Dedifferentiated amniotic fluid mesenchymal stem cell (primary cell): ENCODE measurements at regions not wholly inside any gene's neighbourhood (a gene's known extent, or its start where the extent isn't known, plus 50 kb on each side); places are given as distances from the start of the nearest gene placed in this dataset.
"Not testable (repeated sequence)": the region's sequence is repeated elsewhere in the genome, so short reads cannot be mapped to it uniquely, and the experiment has no call there.

ENCODE experiments used
- DNase-seq: peaks from one replicate; pipeline ENCODE4 v3.0.0-alpha.2; 2016; ENCODE audit errors: extremely low spot score

DNA sequence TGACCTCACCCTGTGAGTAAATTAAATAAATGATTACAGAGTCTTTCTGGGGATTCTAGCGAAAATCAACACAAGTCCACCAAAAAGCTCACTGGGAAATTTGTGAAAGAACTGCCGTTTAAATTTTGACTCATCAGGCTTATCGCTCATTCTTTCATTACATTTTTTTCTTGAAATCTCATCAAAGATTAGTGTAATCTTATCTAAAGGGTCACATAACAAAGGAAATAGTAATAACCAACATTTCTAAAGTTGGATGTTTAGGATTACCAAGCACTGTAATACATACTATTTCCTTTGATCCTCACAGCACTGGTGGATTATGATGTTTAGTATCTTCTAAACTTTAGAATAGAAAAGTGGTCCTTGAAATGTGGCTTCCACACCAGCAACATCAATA lies 111.1 kb upstream of the CBLB start:
- no peak for DNase-seq

DNA sequence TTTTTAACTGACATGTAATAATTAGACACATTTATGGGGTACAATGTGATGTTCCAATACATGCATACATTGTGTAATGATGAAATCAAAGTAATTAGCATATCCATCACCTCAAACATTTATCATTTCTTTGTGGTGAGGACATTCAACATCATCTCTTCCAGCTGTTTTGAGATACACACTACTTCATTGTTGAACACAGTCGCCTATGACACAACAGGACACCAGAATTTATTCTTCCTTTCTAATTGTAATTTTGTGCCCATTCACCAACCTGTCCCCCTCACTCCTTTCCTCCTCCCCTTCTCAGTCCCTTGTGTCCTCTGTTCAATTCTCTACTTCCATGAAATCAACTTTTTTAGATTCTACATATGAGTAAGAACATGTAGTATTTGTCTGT lies 113.4 kb upstream of the CBLB start:
- no peak for DNase-seq

DNA sequence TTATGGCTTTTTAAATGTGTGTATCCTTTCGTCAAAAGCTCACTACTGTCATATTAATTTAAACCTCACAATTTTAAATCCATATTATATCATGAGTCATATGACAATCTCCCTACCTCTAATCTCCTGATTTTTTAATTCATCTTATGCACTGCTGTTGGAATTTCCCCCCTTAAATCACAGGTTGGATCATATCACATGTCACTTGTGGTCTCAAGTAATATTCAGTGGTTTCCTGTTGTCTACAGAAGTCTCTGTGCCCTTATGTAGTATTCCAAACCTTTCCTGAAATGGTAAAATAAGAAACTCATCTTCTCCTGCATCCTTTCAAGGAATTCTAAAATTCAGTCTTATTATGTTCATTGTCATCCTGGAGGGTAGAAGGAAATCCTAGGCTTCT lies 116.0 kb upstream of the CBLB start:
- DNase-seq = no peak

DNA sequence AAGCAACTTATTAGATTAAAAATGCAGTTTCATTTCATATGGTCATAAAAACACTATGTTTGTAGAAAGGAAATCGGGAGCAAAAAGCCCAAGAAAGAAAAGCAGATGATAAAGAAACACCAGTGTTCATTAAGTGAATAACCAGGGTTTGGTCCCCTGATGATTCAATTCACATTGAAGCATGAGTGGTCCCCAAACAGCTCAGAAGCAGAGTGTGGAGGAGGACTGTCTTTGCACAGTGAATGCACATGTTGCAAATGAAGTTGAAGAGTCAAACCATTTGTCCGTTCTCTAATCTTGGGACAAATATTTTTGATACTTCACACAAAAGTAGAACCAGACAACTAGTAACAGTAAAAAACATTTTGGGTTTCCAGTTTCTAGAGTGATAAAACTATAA lies 117.5 kb upstream of the CBLB start:
- DNase-seq = not testable (repeated sequence)

DNA sequence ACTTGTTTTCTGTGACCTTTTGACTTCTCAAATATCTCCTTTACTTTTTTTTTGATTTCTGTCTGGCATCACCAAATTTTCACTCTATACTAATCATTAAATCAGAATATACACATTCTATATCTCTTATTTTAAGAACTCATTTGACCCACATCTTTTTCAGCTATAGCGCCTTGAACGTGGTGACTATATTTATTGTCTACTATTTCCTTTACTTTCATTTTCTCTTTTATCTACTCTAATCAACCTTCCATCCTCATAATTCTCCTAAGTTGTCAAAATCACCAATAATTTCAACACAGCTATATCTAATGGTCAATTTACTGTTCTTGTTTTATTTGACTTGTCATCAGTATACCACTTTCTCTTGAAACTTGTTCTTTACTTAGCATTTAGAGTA lies 119.0 kb upstream of the CBLB start:
- no peak for DNase-seq

DNA sequence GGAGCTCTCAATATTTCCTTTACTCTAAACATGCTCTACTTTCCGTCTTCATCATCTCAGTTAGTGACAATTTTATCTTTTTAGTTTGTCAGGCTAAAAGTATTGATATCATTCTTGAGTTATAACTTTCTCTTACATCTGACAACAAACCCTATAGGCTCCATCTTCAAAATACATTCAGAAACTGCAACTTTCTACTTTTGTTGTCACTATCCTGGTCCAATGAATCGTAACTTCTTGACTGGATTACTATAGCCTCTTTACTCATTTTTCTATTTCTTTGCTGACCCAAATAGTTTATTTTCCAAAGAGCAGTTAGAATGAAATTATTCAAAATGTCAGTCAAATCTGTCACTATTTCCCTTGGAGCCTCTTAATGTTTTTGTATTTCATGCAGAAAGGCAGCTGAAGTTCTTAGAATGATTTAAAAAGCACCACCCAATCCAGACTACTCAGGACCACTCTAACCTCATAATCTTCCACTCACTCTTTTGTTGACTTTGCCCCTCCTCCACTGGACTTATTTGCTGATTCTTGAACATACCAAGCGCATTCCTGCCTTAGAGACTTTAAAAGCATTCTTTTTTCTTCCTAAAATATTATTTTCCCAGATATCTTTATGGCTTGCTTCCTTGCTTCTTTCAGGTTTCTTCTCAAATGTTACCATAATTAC lies 119.9 kb upstream of the CBLB start:
- no peak for DNase-seq

DNA sequence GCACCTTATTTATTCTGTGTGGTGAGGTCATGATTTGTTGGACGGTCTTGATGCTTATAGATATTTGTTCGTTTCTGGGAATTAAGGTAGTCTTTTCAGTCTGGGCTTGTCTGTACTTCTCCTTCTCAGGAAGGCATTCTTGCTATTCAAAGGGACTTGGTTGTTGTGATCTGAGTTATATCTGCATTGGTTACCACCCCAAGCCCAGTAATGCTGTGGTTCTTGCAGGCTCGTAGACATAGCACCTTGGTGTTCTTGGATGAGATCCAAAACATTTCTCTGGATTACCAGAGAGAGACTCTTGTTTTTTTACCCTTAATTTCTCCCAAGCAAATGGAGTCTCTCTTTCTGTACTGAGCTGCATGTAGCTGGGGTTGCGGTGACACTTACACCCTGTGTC lies 128.0 kb upstream of the CBLB start:
- DNase-seq = no peak

DNA sequence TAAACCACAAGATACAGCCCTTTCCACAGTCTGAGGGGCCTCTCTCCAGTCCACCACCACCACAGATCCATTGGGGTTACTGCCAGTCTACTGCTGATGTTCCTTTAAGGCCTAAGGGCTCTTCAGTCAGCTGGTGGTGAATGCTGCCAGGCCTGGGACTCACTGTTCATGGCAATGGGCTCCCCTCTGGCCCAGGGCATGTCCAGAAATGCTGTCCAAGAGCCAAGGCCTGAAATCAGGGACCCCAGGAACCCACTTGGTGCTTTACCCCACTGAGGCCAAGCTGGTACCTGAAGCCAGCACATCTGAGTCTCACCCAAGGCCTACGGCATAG lies 128.6 kb upstream of the CBLB start:
- no peak for DNase-seq

DNA sequence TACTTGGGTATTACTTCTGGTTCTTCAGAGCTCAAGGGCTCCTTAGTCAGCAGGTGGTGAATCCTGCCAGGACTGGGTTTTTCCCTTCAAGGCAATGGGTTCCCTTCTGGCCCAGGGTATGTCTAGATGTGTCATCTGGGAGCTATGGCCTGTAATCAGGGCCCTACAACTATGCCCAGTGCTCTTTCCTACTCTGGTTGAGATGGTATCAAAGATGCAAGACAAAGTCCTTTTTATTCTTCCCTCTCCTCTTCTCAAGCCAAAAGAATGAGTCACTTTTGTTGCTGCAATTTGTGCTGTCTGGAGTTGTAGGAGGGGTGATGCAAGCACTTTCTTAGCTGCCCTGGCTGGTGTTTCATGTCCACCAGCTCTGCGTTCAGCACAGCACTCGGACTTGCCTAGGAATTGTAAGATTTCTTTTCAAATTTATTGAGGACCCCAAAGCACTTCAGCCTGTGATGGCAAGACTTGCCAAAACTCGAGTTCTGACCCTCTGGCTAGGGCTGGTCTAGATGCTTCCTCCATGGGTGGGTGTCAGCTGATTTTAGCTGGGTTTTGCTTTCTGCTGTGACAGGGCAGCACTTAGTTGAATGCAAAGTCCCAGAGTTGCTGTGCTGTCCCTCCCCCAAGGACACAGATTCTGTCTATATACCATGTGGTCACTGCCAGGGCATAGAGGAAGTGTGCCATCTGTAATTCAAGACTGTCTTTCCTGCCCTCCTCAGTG lies 129.2 kb upstream of the CBLB start:
- peak; percentile 94 for DNase-seq

DNA sequence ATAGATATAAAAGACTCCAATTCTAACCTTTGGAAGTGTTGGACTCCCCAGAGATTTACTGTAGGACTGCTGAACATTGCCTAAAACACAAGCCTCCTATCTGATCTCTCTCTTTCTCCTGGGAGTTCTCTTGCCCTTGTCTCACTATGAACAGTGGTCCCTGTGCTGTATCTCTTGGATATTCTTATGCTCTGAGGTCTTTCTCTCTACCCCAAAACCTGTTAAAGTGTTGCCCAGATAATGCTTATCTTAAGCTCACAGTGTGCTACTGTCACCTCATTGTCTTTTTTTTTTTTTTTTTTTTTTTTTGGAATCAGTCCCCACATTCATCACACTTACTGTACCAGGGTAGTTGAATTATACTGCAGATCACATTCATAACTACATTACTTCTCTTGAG lies 131.0 kb upstream of the CBLB start:
- DNase-seq = no peak

DNA sequence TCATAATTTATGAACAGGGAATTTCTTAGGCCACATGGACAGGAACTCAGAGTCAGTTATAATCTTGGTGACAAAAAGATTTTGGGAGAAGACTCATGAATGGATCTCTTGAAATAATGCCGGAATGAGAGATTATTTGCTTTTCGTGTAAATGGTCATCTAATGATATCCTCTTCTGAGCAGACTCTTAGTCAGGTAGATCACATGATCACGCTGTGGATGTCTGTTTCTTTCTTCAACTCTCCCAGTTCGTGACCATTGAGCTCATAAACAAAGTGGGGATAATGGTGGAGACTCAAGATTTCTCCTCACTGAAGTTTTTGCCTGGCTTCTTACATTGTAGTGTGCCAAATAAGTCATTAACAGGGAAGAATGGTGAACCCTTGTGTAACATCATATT lies 133.1 kb upstream of the CBLB start:
- no peak for DNase-seq

DNA sequence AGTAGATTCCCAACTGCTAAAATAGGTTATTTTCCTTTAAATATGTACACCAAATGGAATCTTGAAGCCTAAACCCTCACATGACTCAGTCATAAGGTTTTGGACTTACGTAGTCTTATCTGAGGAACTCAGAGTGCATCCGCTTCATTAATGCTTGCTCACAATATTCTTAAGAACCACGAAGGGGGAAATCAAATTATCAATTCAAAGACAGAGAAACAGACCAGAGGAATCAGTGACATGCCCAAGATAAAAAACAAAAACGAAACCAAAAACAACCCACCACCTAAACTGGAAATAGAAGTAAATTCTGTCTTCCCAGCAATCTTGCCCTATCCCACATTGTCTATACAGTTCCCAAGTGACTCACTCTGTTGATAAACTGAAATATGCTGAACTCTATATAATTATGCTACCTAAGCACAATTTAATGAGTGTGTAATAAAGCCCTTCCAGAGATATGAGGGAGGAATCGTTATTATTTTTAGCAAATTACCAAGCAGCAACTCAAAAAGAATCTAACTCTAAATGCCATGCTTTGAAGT lies 135.4 kb upstream of the CBLB start:
- DNase-seq = peak; percentile 38

DNA sequence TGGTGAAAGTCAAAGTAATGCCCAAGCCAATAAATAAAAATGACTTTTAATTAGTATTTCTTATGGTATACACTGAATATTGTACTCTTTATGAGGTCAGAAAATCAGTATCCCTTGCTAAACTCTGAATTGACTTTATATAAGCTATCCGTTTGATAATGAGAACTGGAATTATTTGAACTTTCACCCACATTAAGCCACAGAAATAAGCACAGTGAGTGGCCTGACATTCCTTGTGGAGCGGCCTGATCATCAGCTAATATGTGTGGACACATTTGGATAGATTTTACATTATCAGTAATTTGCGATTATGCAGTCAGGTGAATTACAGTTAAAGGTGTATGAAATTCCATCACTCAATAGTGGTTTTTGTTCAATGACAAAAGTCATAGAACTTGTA lies 136.0 kb upstream of the CBLB start:
- no peak for DNase-seq

DNA sequence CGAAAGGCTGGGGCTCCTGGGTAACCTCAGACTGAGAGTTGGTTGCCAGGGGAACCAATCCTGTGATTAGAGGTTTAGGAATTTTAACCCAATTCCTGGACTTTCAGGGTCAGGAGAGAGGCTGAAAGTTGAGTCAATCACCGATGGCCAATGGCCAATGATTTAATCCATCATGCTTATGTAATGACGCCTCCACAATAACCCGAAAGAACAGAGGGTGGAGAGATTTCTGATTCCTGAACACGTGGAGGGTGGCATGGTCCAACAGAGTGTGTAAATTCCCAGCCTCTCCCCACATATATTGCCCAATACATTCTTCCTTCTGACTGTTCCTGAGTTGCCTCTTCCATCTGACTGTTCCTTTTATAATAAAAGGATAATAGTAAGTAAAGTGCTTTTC lies 137.2 kb upstream of the CBLB start:
- peak; percentile 29 for DNase-seq

DNA sequence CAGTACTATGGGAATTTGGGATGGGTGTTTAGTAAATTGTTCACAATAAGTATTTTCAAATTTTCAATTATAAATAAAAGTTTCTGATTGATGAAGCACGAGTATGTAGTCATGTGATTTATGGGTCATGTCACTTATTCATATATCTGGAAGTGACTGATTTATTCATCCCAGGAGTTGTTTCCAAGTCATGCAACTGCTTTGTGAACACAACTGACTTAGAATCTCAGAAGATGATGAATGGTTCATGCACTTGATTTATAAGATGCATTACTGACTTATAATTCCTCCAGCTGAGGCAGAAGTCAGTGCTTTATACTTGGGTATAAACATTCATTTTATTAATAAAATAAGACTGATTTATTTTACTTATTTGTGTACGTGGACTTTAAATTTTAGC lies 137.8 kb upstream of the CBLB start:
- no peak for DNase-seq

DNA sequence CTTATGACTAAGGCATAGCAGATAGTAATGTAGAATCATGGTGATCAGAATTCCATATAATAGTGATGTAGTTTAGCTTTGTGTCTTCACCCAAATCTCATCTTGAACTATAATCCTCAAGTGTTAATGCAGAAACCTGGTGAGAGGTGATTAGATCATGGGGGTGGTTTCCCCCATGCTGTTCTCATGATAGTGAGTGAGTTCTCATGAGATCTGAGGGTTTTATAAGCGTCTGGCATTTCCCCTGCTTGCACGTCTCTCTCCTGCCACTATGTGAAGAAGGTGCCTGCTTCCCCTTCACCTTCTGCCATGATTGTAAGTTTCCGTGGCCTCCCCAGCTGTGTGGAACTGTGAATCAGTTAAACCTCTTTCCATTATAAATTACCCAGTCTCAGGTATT lies 138.7 kb upstream of the CBLB start:
- DNase-seq = no peak

DNA sequence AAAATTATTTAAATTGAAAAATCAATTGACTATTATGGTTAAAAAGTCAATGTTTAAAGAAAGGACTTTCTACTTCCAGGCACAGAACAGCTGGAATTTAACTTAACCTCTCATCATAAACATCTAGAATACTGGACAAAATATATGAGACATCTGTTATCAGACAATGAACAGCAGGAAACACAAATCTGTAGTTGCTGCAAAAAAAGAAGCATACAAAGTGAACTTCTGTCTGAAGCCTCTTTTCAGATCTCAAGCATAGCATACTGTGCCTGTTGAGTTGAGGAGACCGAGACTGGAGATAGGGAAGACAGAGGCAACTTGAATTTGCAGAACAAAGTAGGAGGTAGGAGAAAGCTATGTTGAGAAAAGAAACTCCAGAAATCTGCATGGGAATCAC lies 140.0 kb upstream of the CBLB start:
- no peak for DNase-seq

DNA sequence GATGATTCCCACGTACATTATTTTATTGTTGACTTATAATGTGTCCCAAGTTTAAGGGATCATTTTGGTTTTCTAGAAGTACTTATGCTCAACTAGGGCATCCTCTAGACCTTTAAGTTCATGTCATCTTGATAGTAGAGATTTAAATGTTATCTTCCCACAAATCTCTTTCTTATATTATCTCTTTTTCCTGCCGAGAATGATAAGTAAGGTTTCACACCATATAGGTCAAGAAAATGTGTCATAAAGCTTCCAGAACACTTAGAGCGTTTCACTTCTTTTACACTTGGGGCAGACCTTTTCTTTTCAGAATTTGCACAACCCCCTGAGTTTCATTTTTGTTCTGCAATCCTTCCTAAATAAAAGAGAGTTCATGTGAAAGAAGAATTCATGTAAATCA lies 142.0 kb upstream of the CBLB start:
- DNase-seq = no peak

DNA sequence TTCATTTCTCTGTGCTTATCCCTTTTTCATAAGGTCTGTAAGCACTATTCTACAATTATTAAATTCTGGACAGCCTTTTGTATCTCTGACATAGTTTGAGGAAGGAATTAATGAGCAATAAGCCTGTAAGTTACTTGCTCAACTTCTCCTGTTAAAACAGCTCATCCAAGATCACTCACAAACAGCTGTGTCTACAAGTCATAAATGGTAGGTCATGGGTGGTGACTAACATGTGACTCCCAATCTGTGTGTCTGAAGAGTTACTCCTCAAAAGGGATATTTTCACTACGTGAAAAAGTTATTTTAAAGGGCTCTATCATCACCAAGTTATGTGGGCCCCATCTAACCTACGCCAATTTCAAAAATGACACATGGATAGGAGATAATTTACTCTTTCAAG lies 145.2 kb upstream of the CBLB start:
- no peak for DNase-seq

DNA sequence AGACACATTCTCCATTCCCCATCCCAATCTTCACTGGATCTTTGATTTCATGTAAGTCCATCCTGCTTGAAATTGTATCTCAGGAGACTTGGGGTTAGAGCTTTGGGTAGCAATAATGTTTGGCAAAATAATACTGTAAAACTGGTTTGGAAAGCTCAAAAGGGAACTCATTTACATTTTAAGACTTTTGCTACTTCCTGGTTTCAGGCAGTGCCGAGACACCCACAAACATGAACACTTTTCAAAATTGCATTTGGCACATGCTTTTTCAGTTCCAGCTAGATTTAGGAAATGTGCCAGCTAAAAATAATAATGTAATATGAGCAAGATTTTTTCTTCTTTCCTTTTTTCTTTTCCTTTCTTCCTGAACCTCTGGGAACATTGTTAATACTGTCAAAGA lies 145.7 kb upstream of the CBLB start:
- DNase-seq = no peak

DNA sequence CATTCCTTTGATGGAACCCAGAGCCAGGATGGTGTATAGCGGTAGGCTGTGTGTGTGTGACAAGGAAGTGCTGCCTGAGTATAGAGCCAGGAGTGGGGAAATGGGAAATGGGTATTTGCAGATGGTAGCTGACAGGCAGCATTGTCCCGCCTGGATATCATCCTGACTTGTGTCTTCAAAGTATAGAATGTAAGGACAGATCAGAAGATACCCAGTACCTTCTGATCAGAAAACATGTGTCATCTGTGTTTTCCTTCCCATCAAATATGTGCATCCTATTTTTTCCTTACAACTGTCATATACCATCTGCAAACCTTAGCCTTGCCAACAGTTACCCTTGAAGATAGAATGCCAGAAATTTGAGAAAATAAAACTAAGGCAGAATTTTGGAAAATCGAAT lies 146.2 kb upstream of the CBLB start:
- DNase-seq = no peak

DNA sequence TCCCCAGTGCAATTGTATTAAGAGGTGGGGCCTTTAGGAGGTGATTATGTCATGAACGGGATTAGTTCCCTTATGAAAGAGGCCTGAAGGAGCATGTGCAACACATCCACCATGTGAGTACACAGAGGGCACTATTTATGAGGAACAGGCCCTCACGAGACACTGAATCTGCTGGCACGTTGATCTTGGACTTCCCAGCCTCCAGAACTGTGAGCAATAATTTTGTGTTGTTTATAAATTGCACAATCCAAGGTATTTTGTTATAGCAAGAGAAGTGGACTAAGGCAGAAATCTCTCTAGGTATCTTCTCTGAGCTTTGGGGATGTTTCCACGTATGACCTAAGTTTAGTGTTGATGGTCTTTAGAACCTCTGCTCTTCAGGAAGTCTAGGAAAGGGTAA lies 149.3 kb upstream of the CBLB start:
- no peak for DNase-seq

DNA sequence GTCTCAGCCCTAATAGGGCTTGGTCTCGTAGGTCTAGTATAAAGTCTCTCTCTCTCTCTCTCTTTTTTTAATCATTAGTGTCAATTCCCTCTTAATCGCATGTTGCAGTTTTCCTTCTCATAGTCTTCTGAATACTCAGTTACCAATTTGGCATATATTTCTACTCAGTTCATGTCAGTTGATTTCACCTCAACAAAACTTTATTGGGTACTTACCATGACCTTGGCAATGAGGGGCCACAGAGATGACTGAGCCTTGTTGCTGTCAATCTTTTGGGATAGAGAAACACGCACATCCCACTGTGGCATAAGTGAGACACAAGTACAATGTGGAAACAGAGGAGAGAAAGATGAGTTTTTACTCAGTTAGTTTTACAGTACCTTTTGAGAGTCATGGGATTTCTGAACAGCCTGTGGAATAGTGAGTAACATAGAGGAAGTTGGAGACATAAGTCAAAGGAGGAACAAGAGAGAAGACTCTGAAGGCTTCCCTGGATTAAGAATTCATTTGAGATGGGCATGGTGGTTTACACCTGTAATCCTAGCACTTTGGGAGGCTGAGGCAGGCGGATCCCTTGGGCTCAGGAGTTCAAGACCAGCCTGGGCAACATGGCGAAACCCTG lies 150.2 kb upstream of the CBLB start:
- DNase-seq = no peak
